PFSK-1 (cell line): ENCODE measurements at regions not wholly inside any gene's neighbourhood (a gene's known extent, or its start where the extent isn't known, plus 50 kb on each side); places are given as distances from the start of the nearest gene placed in this dataset.

Experiments used
- FOXP2 ChIP-seq: optimal IDR thresholded peaks from 2 replicates; pipeline ENCODE3; 2011; ENCODE audit warnings: borderline replicate concordance, control low read depth, inconsistent platforms; ENCODE audit not compliant: insufficient read depth; ENCODE audit errors: extremely low read length, extremely low read depth
- POLR2AphosphoS5 ChIP-seq: IDR thresholded peaks from 2 replicates; pipeline ENCODE4 v1.6.1; 2012; ENCODE audit warnings: low read depth, mild to moderate bottlenecking, control low read depth, low read length, moderate library complexity
- REST ChIP-seq, 2 experiments: IDR thresholded peaks; 2 replicates each; pipeline versions ENCODE4 v1.6.1 to v1.8.0; 2011 to 2012; ENCODE audit warnings: low read depth in 2 of 2, low read length in 2 of 2, control low read depth in 1 of 2, inconsistent platforms in 1 of 2, mild to moderate bottlenecking in 1 of 2, moderate library complexity in 1 of 2; ENCODE audit not compliant: insufficient read depth in 1 of 2
- SIN3A ChIP-seq: IDR thresholded peaks from 2 replicates; pipeline ENCODE4 v1.6.1; 2012; ENCODE audit warnings: mild to moderate bottlenecking, low read length, moderate library complexity, borderline replicate concordance; ENCODE audit not compliant: insufficient read depth
- TAF1 ChIP-seq: IDR thresholded peaks from 2 replicates; pipeline ENCODE4 v1.6.1; 2012; ENCODE audit warnings: low read length, control low read depth, borderline replicate concordance; ENCODE audit not compliant: insufficient read depth

DNA sequence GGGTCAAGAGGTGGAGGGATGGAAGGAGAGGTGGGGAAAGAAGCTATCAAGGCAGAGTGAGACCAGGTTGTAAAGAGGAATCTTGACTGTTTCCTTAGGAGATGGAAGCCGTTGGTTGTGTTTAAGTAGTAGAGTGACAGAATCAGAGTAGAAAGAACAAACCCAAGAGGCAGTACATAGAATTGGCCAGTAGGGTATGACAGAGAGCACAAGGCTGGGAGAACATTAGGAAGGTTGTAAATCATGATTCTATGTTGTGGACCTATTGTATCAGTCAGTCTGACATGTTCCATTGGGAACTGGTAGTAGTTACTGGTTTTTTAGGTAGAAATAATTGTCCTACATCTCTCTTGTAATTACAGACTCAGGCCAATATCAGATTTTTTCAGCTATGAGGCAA, 486.9 kb upstream of the USP24 start:
- TF ChIP-seq FOXP2 (no peak), REST (IDR thresholded peaks at IDR 0.05; ENCODE audit: insufficient read depth in 1 of 2, low read depth in 2 of 2, low read length in 2 of 2) (no peak), POLR2AphosphoS5 (no peak), SIN3A (no peak), TAF1 (no peak)

DNA sequence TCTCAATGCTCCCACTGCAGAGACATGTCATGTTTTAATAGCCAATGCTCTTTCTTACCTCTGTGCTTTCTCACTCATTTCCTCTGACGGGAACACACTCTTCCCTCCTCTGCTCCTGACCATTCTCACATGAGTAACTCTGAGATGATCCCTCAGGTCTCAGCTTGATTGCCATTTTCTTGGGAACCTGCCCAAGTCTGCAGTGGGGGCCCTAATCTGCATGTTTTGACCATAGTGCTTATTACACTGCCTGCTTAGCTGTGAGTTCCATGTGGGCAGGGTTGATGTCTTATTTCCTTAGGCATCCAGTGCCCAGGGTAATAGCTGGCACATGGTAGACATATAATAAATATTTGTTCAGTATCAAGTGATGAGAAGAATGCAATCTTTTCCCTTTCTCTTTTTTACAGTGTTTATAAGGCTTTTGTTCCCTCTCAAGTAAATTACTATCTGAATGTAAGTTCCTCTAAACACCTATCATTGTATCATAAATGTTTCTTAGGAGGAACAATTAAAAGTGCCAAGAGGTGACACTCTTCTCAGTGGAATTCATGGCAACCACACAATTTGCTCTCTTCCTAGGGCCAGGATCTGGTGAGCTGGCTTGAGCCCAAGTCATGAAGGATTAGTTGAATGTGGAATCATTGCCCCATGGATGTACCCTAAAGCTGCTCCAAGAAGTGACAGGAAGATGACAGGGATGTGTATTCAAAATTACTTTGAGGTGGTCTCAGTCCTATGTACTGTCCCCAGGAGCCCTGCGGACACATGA, 485.4 kb upstream of the USP24 start:
- TF ChIP-seq TAF1: no peak
- TF ChIP-seq FOXP2: no peak
- TF ChIP-seq POLR2AphosphoS5: no peak
- no peak for TF ChIP-seq SIN3A
- TF ChIP-seq REST (IDR thresholded peaks at IDR 0.05; ENCODE audit: insufficient read depth in 1 of 2, low read depth in 2 of 2, low read length in 2 of 2): no peak

GRCh38 chr1:55699228-55699627, 484.1 kb upstream of the USP24 start:
- TF ChIP-seq FOXP2 (no peak), SIN3A (no peak), POLR2AphosphoS5 (no peak), TAF1 (no peak), REST (IDR thresholded peaks at IDR 0.05; ENCODE audit: insufficient read depth in 1 of 2, low read depth in 2 of 2, low read length in 2 of 2) (no peak)

- TF ChIP-seq POLR2AphosphoS5 (no peak), SIN3A (no peak), REST (IDR thresholded peaks at IDR 0.05; ENCODE audit: insufficient read depth in 1 of 2, low read depth in 2 of 2, low read length in 2 of 2) (no peak), FOXP2 (no peak), TAF1 (no peak)
Observed at GRCh38 chr1:55697997-55698535, 482.9 kb upstream of the USP24 start.

GRCh38 chr1:55696891-55697290, 481.7 kb upstream of the USP24 start:
- TF ChIP-seq FOXP2: no peak
